NCI-H2029 (cell line): ENCODE measurements at regions not wholly inside any gene's neighbourhood (a gene's known extent, or its start where the extent isn't known, plus 50 kb on each side); places are given as distances from the start of the nearest gene placed in this dataset.
"Not testable (repeated sequence)": the region's sequence is repeated elsewhere in the genome, so short reads cannot be mapped to it uniquely, and the experiment has no call there.

ENCODE experiments used
- DNase-seq: peaks from one replicate; lab custom pipeline; 2025; lab: John Stamatoyannopoulos, UW

DNA sequence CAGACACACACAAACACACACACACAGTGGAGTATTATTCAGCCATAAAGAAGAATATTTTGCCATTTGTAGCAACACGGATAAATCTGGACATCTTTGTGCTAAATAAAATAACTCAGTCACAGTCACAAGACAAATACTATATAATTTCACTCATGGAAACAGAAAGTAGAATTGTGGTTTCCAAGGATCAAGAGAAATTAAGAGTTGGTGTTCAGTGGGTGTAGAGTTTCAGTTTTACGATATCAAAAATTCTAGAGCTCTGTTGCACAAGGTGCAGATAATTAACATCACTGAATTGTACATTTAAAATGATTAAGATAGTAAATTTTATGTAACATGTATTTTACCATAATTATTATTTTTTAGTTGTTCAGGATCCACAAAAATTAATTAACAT, 1235.0 kb downstream of the XPNPEP1 start:
- DNase-seq: no peak

DNA sequence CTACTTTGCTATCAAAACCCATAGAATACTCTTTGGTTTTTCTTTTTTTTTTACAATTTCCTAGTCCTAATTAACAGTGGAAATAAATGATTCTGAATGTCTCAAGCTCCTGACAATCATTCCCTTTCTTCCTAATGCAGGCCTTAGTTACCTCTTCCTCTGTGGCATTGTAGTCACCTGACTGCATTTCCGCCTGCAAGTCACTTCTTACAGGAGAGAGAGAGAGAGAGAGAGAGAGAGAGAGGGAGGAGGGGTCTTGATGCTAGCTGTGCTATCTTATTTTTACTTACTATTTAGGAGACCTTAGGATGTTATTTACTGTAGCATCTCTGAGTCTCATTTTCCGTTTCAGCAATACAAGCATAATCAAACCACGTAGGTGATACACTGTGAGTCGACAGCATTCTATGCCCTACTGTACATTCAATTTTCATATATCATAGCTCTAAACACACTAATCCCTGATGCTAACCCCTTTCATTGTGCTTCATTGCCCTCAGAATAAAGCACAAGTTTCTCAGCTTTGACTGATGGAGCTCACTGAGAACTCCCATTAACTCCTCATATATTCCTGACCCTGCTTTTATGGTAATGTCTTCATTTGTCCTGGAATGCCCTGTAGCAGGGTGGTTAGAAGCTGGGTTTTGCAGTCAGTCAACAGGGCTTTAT, 1237.3 kb downstream of the XPNPEP1 start:
- DNase-seq: no peak

GRCh38 chr10:108684431-108684830, 1238.9 kb downstream of the XPNPEP1 start:
- no peak for DNase-seq

DNA sequence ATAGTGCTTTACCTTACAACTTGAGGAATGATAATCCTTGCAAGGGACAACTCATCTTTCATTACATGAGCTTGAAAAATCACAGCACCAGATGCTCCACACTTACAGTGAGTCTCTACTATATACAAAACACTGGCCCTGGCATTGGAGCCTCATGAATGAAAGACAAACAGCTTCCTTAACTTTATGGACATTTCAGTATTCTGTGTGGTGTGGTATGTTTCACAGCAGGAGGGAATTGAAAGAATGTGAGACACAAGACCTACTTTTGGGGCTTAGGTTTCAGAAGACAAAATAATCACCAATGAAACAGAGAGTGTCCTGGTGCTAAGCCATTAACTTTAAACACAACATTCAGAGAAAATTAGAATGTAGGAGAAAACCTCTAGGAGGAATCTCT, 1249.6 kb downstream of the XPNPEP1 start:
- no peak for DNase-seq

GRCh38 chr10:108663587-108663986, 1259.7 kb downstream of the XPNPEP1 start:
- no peak for DNase-seq

DNA sequence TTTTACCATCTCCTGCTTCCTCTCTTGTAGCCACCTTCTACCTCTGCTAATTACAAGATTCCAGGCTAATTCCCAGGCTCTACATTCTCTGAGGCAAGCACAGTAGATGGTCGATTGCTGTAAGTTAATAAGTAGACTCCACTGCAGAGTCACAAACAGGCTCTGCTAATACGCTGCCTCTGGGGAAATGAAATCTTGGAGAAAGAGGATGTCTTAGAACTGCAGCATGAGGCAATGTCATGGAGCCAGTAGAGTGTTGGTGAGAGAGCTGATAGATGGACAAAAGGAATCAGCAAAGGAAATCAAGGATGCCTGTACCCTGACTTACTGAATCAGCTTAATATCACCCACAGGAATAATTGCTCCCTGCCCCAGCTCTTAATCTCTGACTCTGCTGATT, 1260.3 kb downstream of the XPNPEP1 start:
- DNase-seq: no peak

DNA sequence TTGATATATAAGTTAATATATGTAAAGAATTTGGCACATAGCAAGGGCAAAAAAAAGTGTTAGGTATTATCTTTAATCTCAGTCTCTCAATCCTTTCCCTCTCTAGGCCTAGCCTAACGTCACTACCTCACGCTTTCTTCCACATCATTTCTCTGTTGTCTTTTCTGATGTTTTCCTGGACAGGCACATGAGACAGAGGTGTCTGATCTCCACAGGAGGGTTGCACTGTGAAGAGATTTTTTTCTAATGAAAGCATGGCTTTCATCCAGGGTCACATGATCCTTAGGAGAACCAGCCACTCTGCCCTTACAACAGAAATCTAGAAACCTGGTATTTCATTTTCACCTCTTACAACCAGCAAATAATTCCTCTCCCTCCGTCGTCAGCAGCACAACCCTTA, 1268.3 kb downstream of the XPNPEP1 start:
- no peak for DNase-seq

DNA sequence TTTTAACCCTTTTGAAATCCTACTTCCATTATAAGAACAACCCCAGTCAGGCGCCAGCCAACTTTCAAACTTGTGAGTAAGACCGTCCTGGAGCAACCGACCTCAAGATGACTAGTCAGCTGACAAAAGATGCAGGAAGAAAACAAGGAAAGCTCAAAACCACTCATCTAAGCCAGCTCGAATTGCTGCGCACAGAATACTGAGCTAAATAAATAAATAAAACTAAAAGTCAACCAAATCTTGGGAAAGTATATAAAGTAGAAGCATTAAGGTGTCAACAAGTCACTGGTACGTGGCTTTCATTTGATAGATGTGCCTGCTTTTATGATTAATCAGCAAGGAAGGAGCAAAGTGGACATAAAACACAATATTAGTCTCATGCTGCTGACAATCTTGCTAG, 1269.8 kb downstream of the XPNPEP1 start:
- no peak for DNase-seq

GRCh38 chr10:108639010-108639409, 1284.3 kb downstream of the XPNPEP1 start:
- no peak for DNase-seq

- no peak for DNase-seq
Measured at GRCh38 chr10:108638225-108638624, 1285.1 kb downstream of the XPNPEP1 start.

DNA sequence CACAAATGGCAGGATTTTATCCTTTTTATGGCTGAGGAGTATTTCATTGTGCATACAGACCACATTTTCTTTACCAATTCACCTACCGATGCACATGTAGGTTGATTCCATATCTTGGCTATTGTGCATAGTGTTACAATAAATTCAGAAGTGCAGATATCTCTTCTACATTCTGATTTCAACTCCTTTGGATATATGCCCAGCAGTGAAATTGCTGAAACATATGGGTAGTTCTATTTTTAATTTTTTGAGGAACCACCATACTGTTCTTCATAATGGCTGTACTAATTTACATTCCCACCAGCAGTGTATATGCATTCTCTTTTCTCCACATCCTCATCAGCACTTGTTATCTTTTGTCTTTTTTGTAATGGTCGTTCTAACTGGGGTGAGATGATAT, 1290.3 kb downstream of the XPNPEP1 start:
- no peak for DNase-seq

- DNase-seq: no peak
Measured at GRCh38 chr10:108632144-108632543, 1291.2 kb downstream of the XPNPEP1 start.

- DNase-seq: no peak
Measured at GRCh38 chr10:108631332-108631731, 1292.0 kb downstream of the XPNPEP1 start.

- DNase-seq: no peak
Measured at GRCh38 chr10:108629834-108630233, 1293.5 kb downstream of the XPNPEP1 start.

DNA sequence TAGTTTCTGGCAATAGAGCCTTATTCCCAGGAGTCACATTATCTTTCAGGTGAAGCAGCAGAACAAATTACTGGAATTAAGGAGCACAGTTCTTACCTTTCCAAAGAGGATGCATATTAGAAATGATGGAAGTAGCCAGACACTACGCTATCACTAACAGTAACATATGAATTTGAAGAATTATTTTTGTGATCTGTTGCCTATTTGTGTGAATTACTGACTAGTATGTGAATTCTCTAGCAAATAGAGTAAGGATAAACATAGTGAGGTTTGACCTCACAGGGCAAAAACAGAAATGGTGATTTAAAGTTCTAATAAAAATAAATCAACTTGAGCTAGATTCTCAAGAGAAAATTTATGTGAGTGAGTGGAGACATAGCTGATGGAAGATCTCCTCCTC, 1299.3 kb downstream of the XPNPEP1 start:
- DNase-seq: no peak

- no peak for DNase-seq
Measured at GRCh38 chr10:108620821-108621534, 1302.3 kb downstream of the XPNPEP1 start.

DNA sequence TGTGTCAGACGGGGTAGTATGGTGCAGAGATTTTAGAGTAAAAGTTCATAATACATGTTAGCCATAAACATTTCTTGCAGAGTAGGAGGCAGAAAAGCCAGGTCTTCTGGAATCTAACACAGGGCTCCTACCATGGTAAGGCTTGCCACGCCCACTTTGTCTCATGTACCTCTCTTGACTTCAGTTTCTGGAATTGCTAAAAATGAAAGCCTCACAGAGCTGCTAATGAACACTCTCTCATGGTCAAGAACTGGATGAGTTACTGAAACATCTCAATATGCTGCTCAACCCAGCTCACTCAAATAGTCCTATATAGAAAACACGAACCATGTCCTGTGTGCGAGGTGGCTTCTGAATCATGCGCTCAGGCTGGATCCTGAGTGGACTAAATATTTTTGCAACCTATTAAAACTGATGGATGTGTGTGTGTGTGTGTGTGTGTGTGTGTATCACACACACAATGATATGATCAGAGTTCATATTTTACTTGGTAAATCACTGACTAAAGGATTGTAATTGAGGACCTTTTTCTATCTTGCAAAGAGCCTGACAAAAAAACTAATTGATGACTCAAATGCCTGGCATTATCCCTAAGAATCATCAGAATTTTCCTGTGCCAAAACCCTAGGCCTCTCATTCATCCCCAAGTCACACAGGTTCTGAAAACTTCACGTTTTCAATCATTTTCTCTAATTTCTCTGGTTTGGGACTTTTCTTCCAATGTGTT, 1306.6 kb downstream of the XPNPEP1 start:
- no peak for DNase-seq

- DNase-seq: no peak
Measured at GRCh38 chr10:108615576-108616320, 1307.6 kb downstream of the XPNPEP1 start.

DNA sequence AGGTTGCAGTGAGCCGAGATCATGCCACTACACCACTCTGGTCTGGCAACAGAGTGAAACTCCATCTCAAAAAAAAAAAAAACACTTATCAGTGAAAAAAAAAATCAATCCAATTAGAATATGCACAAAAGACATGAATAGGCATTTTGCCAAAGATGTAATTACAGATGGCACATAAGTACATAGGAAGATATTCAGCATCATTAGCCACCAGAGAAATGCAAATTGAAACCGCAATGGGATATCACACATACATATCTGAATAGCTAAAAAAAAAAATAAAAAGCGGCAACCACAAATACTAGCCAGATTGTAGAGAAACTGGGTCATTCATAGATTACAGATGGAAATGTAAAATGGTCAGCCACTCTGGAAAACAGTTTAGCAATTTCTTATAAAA, 1310.8 kb downstream of the XPNPEP1 start:
- no peak for DNase-seq

DNA sequence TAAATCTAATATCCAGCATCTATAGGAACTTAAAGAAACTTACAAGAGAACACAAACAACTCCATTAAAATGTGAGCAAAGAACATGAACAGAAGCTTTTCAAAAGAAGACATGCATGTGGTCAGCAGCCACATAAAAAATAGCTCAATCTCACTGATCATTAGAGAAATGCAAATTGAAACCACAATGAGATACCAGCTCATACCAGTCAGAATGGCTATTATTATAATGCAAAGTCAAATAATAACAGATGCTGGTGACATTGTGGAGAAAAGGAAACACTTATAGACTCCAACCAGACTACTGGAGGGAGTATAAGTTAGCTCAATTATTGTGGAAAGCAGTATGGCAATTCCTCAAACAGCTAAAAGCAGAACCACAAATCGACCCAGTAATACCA, 1314.5 kb downstream of the XPNPEP1 start:
- no peak for DNase-seq

DNA sequence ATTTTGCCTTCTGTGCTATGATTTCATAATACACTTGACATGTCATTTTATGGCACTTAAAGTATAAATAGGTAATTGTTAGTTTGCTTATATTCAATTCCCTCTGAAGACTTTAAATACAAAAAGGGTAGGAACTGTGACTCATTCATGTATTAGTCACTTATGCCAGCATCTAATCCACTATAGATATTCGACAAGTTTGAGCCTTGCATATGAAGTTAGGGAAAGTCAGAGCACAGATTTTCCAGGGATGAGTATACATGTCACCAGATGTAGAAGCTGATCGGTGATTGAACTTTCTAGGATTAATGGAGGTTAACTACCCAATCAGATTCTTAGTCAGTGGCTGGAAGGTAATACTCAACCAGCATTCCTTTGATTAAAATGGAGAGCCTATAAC, 1321.5 kb downstream of the XPNPEP1 start:
- no peak for DNase-seq

DNA sequence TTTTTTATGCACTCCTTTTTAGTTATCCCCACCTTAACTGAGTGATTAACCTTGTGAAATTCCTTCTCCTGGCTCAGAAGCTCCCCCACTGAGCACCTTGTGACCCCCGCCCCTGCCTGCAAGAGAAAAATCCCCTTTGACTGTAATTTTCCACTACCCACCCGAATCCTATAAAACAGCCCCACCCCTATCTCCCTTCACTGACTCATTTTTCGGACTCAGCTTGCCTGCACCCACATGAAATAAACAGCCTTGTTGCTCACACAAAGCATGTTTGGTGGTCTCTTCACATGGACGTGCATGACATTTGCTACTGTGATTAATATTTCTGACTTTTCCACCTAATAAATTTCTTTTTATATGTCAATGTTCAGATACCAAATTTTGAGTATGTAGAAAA, 1322.8 kb downstream of the XPNPEP1 start:
- not testable (repeated sequence) for DNase-seq
